22Rv1 (cell line): ENCODE measurements at regions not wholly inside any gene's neighbourhood (a gene's known extent, or its start where the extent isn't known, plus 50 kb on each side); places are given as distances from the start of the nearest gene placed in this dataset.

Source experiments
- H3K27ac ChIP-seq: fragments of 450-650 bp; 2 replicates; pipeline ENCODE4 v1.5.1; 2017
- CTCF ChIP-seq: fragments of 450-650 bp; IDR thresholded peaks from 2 replicates; pipeline ENCODE4 v1.5.1; 2017; ENCODE audit warnings: mild to moderate bottlenecking
- ZFX ChIP-seq: fragments of 450-650 bp; IDR thresholded peaks from 2 replicates; pipeline ENCODE4 v1.6.1; 2017; ENCODE audit warnings: antibody characterized with exemption, borderline replicate concordance

GRCh38 chr6:146889303-146889702 lies 290.5 kb downstream of the ADGB start:
- TF ChIP-seq ZFX (no peak), CTCF (no peak)
- no peak overlapping the region for H3K27ac ChIP-seq

- H3K27ac ChIP-seq = no peak overlapping the region
- TF ChIP-seq ZFX = no peak
- no peak for TF ChIP-seq CTCF
These were observed 291.4 kb downstream of the ADGB start for GRCh38 chr6:146890172-146890571.

- H3K27ac ChIP-seq = no peak overlapping the region
- no peak for TF ChIP-seq ZFX
- no peak for TF ChIP-seq CTCF
These were observed 292.1 kb downstream of the ADGB start for GRCh38 chr6:146890644-146891434.

GRCh38 chr6:146891615-146892265 lies 293.0 kb downstream of the ADGB start:
- H3K27ac ChIP-seq = no peak overlapping the region
- TF ChIP-seq ZFX (no peak), CTCF (no peak)

- TF ChIP-seq ZFX (no peak), CTCF (no peak)
- no peak overlapping the region for H3K27ac ChIP-seq
These were observed 293.5 kb downstream of the ADGB start for GRCh38 chr6:146892283-146892612.

- no peak for TF ChIP-seq CTCF
- TF ChIP-seq ZFX = no peak
- no peak overlapping the region for H3K27ac ChIP-seq
These were observed 294.0 kb downstream of the ADGB start for GRCh38 chr6:146892613-146893401.
